ENCODE measurements at regions not wholly inside any gene's neighbourhood (a gene's known extent, or its start where the extent isn't known, plus 50 kb on each side); places are given as distances from the start of the nearest gene placed in this dataset.

DNA sequence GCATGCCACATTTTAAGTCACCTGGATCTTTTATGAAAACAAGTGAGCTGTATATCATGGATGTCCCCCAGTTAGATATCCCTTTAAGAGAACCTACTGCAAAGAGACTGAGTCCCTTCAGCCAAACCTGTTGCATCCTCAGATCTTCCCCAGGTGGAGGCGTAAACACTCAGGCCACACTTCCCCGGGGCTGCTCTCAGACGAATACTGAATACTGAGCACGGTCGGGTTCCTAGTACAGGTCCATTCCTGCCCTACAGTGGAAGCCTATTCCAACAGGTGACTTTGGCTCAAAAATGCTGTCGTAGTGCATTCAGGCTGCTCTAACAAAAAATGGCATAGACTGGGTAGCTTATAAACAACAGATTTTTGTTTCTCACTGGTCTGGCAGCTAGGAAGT is 320.2 kb upstream of the CLNK start:
- WGBS (ENCODE audit: extremely low coverage, insufficient coverage, insufficient read length), result no CpG with 5 or more reads among the region's 6 CpGs

DNA sequence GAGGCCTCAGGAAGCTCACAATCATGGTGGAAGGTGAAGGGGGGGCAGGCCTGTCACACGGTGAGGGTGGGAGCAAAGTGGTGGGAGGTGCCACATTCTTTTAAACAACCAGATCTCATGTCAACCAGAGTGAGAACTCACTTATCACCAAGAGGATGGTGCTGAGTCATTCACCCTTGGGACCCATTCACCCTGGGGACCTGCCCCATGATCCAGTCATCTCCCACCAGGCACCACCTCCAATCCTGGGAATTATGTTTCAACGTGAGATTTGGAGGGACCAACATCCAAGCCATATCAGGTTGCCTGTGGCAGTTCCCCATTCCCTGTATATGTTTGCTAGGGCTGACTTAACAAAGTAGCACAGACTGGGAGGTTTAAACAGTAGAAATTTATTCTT is 318.4 kb upstream of the CLNK start:
- Histone ChIP-seq H3K27ac (ENCODE audit: low read depth, low read length) (no peak overlapping the region), H2BK5ac (ENCODE audit: low read depth, low read length, poor library complexity) (no peak overlapping the region), H4K8ac (ENCODE audit: low read depth, low read length) (no peak overlapping the region), H3K4me3 (ENCODE audit: low read depth, low read length) (no peak overlapping the region), H3K9ac (ENCODE audit: low read length) (no peak overlapping the region), H3K23ac (ENCODE audit: low read length) (no peak overlapping the region), H3K79me1 (ENCODE audit: low read length) (no peaks in the 10 kb centered on the region), H3K4me2 (ENCODE audit: low read length) (no peak overlapping the region), H3K14ac (ENCODE audit: low read length) (no peak overlapping the region), H3K27me3 (ENCODE audit: insufficient read depth, low read length) (no peaks in the 10 kb centered on the region), H2AK5ac (ENCODE audit: low read length) (no peak overlapping the region), H2AFZ (ENCODE audit: insufficient read depth, low read length, poor library complexity) (no peak overlapping the region), H3K9me3 (ENCODE audit: insufficient read depth, low read depth, low read length) (peaks cover 2% of the 10 kb centered on the region), H3K79me2 (ENCODE audit: control insufficient read depth, insufficient read depth, low read length, poor library complexity) (no peaks in the 10 kb centered on the region), H3K36me3 (ENCODE audit: control insufficient read depth in 1 of 2, insufficient read depth in 2 of 2, low read length in 2 of 2) (no peaks in the 10 kb centered on the region), H4K12ac (ENCODE audit: low read depth, low read length) (no peak overlapping the region), H3K4me1 (ENCODE audit: control insufficient read depth in 1 of 2, insufficient read depth in 2 of 2, low read length in 2 of 2) (no peaks in the 10 kb centered on the region), H3K18ac (ENCODE audit: low read length) (no peak overlapping the region), H3K4ac (ENCODE audit: low read depth, low read length) (no peak overlapping the region), H2BK12ac (ENCODE audit: low read length) (no peak overlapping the region), H4K91ac (ENCODE audit: low read depth, low read length) (no peak overlapping the region), H2BK120ac (ENCODE audit: insufficient read depth, low read length, poor library complexity) (no peak overlapping the region)
- no peak for DNase-seq
- no CpG with 5 or more reads among the region's 2 CpGs for WGBS (ENCODE audit: extremely low coverage, insufficient coverage, insufficient read length)

More for the DNA sequence above, 320.2 kb upstream of the CLNK start:
- Histone ChIP-seq H3K27me3 (ENCODE audit: insufficient read depth, low read length) (no peaks in the 10 kb centered on the region), H4K91ac (ENCODE audit: low read depth, low read length) (no peak overlapping the region), H3K9me3 (ENCODE audit: insufficient read depth, low read depth, low read length) (peaks cover 3% of the 10 kb centered on the region), H2BK120ac (ENCODE audit: insufficient read depth, low read length, poor library complexity) (no peak overlapping the region), H3K4me2 (ENCODE audit: low read length) (no peak overlapping the region), H2BK12ac (ENCODE audit: low read length) (no peak overlapping the region), H4K12ac (ENCODE audit: low read depth, low read length) (no peak overlapping the region), H2AK5ac (ENCODE audit: low read length) (no peak overlapping the region), H3K14ac (ENCODE audit: low read length) (no peak overlapping the region), H3K9ac (ENCODE audit: low read length) (no peak overlapping the region), H3K4ac (ENCODE audit: low read depth, low read length) (no peak overlapping the region), H4K8ac (ENCODE audit: low read depth, low read length) (no peak overlapping the region), H3K23ac (ENCODE audit: low read length) (no peak overlapping the region), H3K18ac (ENCODE audit: low read length) (no peak overlapping the region), H3K36me3 (ENCODE audit: control insufficient read depth in 1 of 2, insufficient read depth in 2 of 2, low read length in 2 of 2) (no peaks in the 10 kb centered on the region), H3K4me3 (ENCODE audit: low read depth, low read length) (no peak overlapping the region), H3K27ac (ENCODE audit: low read depth, low read length) (no peak overlapping the region), H2AFZ (ENCODE audit: insufficient read depth, low read length, poor library complexity) (no peak overlapping the region), H2BK5ac (ENCODE audit: low read depth, low read length, poor library complexity) (no peak overlapping the region), H3K79me2 (ENCODE audit: control insufficient read depth, insufficient read depth, low read length, poor library complexity) (no peaks in the 10 kb centered on the region), H3K79me1 (ENCODE audit: low read length) (no peaks in the 10 kb centered on the region), H3K4me1 (ENCODE audit: control insufficient read depth in 1 of 2, insufficient read depth in 2 of 2, low read length in 2 of 2) (no peaks in the 10 kb centered on the region)
- DNase-seq, result no peak

DNA sequence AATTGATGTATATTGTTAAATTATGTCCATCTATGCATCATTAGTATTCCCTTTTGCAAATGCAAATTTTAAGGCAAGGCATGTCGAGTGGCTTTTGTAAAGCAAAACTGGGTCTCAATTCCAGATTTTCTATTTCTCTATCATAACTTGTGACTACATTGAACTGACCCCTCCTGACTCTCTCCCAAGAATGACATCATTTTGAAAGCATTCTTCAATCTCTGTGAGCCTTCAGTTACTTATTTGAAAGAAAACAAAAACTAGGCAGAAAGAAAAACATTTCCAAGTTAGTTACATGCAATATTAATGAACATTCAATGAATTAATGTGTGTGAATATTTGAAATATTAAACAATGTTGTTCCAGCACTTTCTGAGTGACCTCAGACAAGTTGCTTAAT is 314.3 kb upstream of the CLNK start:
- H3K14ac ChIP-seq (ENCODE audit: low read length), result no peak overlapping the region
- H3K27me3 ChIP-seq (ENCODE audit: insufficient read depth, low read length), result no peaks in the 10 kb centered on the region
- no peak overlapping the region for H2BK120ac ChIP-seq (ENCODE audit: insufficient read depth, low read length, poor library complexity)
- no peaks in the 10 kb centered on the region for H3K9me3 ChIP-seq (ENCODE audit: insufficient read depth, low read depth, low read length)
- H3K23ac ChIP-seq (ENCODE audit: low read length), result no peak overlapping the region
- H2BK12ac ChIP-seq (ENCODE audit: low read length), result no peak overlapping the region
- WGBS (ENCODE audit: extremely low coverage, insufficient coverage, insufficient read length), result no CpG with 5 or more reads among the region's 1 CpG
- no peak overlapping the region for H4K91ac ChIP-seq (ENCODE audit: low read depth, low read length)
- no peak overlapping the region for H2BK5ac ChIP-seq (ENCODE audit: low read depth, low read length, poor library complexity)
- H3K79me1 ChIP-seq (ENCODE audit: low read length), result no peaks in the 10 kb centered on the region
- no peak overlapping the region for H4K12ac ChIP-seq (ENCODE audit: low read depth, low read length)
- no peaks in the 10 kb centered on the region for H3K4me1 ChIP-seq (ENCODE audit: control insufficient read depth in 1 of 2, insufficient read depth in 2 of 2, low read length in 2 of 2)
- no peaks in the 10 kb centered on the region for H3K36me3 ChIP-seq (ENCODE audit: control insufficient read depth in 1 of 2, insufficient read depth in 2 of 2, low read length in 2 of 2)
- no peak overlapping the region for H3K9ac ChIP-seq (ENCODE audit: low read length)
- no peak overlapping the region for H3K4me2 ChIP-seq (ENCODE audit: low read length)
- no peak overlapping the region for H3K27ac ChIP-seq (ENCODE audit: low read depth, low read length)
- no peak overlapping the region for H3K18ac ChIP-seq (ENCODE audit: low read length)
- no peak overlapping the region for H3K4ac ChIP-seq (ENCODE audit: low read depth, low read length)
- no peak overlapping the region for H3K4me3 ChIP-seq (ENCODE audit: low read depth, low read length)
- DNase-seq, result no peak
- H2AFZ ChIP-seq (ENCODE audit: insufficient read depth, low read length, poor library complexity), result no peak overlapping the region
- no peak overlapping the region for H4K8ac ChIP-seq (ENCODE audit: low read depth, low read length)
- H2AK5ac ChIP-seq (ENCODE audit: low read length), result no peak overlapping the region
- H3K79me2 ChIP-seq (ENCODE audit: control insufficient read depth, insufficient read depth, low read length, poor library complexity), result no peaks in the 10 kb centered on the region

DNA sequence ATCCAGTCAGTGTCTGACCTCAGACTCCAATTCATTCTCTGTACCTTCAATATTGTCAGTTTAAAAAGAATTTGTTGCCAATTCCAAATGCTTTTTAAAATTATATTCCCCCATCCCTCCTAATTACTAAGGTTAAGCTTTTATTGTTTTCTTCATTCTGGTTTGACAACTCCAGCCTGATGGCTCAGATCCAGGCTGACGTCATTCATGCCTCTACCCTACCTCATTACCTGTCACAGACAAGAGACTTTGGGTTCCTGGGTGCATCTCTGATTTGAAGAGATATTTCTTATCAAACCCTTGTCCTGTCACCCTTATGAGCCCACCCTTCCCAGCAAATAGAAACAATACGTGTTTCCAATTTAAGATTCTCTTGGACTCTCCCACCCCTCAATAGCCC is 300.2 kb upstream of the CLNK start:
- H3K18ac ChIP-seq (ENCODE audit: low read length), result no peak overlapping the region
- H3K14ac ChIP-seq (ENCODE audit: low read length), result no peak overlapping the region
- peak in 1 of 2 donors; percentile 15 for DNase-seq
- no peak overlapping the region for H3K4me2 ChIP-seq (ENCODE audit: low read length)
- no peak overlapping the region for H3K23ac ChIP-seq (ENCODE audit: low read length)
- no peak overlapping the region for H4K91ac ChIP-seq (ENCODE audit: low read depth, low read length)
- H3K9ac ChIP-seq (ENCODE audit: low read length), result no peak overlapping the region
- H3K27me3 ChIP-seq (ENCODE audit: insufficient read depth, low read length), result no peaks in the 10 kb centered on the region
- H2BK5ac ChIP-seq (ENCODE audit: low read depth, low read length, poor library complexity), result no peak overlapping the region
- peaks cover 5 to 15% of the 10 kb centered on the region in 2 experiments for H3K4me1 ChIP-seq (ENCODE audit: control insufficient read depth in 1 of 2, insufficient read depth in 2 of 2, low read length in 2 of 2)
- no peaks in the 10 kb centered on the region for H3K9me3 ChIP-seq (ENCODE audit: insufficient read depth, low read depth, low read length)
- no peaks in the 10 kb centered on the region for H3K79me1 ChIP-seq (ENCODE audit: low read length)
- no peak overlapping the region for H2BK12ac ChIP-seq (ENCODE audit: low read length)
- H3K27ac ChIP-seq (ENCODE audit: low read depth, low read length), result no peak overlapping the region
- no peak overlapping the region for H4K8ac ChIP-seq (ENCODE audit: low read depth, low read length)
- H2AFZ ChIP-seq (ENCODE audit: insufficient read depth, low read length, poor library complexity), result no peak overlapping the region
- H2AK5ac ChIP-seq (ENCODE audit: low read length), result no peak overlapping the region
- H3K36me3 ChIP-seq (ENCODE audit: control insufficient read depth in 1 of 2, insufficient read depth in 2 of 2, low read length in 2 of 2), result no peaks in the 10 kb centered on the region
- no peak overlapping the region for H4K12ac ChIP-seq (ENCODE audit: low read depth, low read length)
- H2BK120ac ChIP-seq (ENCODE audit: insufficient read depth, low read length, poor library complexity), result no peak overlapping the region
- no peak overlapping the region for H3K4me3 ChIP-seq (ENCODE audit: low read depth, low read length)
- H3K4ac ChIP-seq (ENCODE audit: low read depth, low read length), result no peak overlapping the region
- H3K79me2 ChIP-seq (ENCODE audit: control insufficient read depth, insufficient read depth, low read length, poor library complexity), result no peaks in the 10 kb centered on the region
- no CpG with 5 or more reads among the region's 2 CpGs for WGBS (ENCODE audit: extremely low coverage, insufficient coverage, insufficient read length)
